H9 (cell line): ENCODE measurements at regions not wholly inside any gene's neighbourhood (a gene's known extent, or its start where the extent isn't known, plus 50 kb on each side); places are given as distances from the start of the nearest gene placed in this dataset.

Source experiments
- DNase-seq: peaks from one replicate; pipeline ENCODE4 v3.0.0-alpha.2; 2017
- H2AFZ ChIP-seq: one replicate; pipeline ENCODE4 v1.6.1; 2013; ENCODE audit warnings: mild to moderate bottlenecking, low read length, control low read depth, moderate library complexity
- H2AK5ac ChIP-seq: 2 replicates; pipeline ENCODE4 v1.6.1; 2013; ENCODE audit warnings: low read length, control low read depth, mixed read lengths; ENCODE audit not compliant: insufficient read length
- H2BK120ac ChIP-seq: one replicate; pipeline ENCODE4 v1.6.1; 2013; ENCODE audit warnings: low read depth, mild to moderate bottlenecking, low read length, control low read depth, inconsistent platforms; ENCODE audit not compliant: poor library complexity, severe bottlenecking
- H2BK12ac ChIP-seq: 2 replicates; pipeline ENCODE4 v1.6.1; 2013; ENCODE audit warnings: low read length, control low read depth, mixed read lengths, low read depth; ENCODE audit not compliant: insufficient read length
- H2BK15ac ChIP-seq: 2 replicates; pipeline ENCODE4 v1.6.1; 2013; ENCODE audit warnings: low read depth, low read length, control low read depth
- H2BK20ac ChIP-seq: one replicate; pipeline ENCODE4 v1.6.1; 2013; ENCODE audit warnings: low read depth, mild to moderate bottlenecking, low read length, control low read depth, inconsistent platforms; ENCODE audit not compliant: poor library complexity, severe bottlenecking
- H2BK5ac ChIP-seq: 2 replicates; pipeline ENCODE4 v1.6.1; 2013; ENCODE audit warnings: low read length, control low read depth, mixed read lengths; ENCODE audit not compliant: insufficient read length
- H3K14ac ChIP-seq: 2 replicates; pipeline ENCODE4 v1.6.1; 2013; ENCODE audit warnings: low read length, control low read depth; ENCODE audit not compliant: insufficient read depth
- H3K18ac ChIP-seq: 2 replicates; pipeline ENCODE4 v1.6.1; 2013; ENCODE audit warnings: low read depth, mild to moderate bottlenecking, mixed read lengths, low read length, control low read depth; ENCODE audit not compliant: insufficient read length
- H3K23ac ChIP-seq: 2 replicates; pipeline ENCODE4 v1.6.1; 2013; ENCODE audit warnings: low read length, control low read depth, mixed read lengths, low read depth; ENCODE audit not compliant: insufficient read length
- H3K23me2 ChIP-seq: 2 replicates; pipeline ENCODE4 v1.6.1; 2013; ENCODE audit warnings: low read depth, mild to moderate bottlenecking, mixed read lengths, low read length, control low read depth; ENCODE audit not compliant: insufficient read length, poor library complexity, severe bottlenecking
- H3K27ac ChIP-seq: 2 replicates; pipeline ENCODE4 v1.5.1; 2013; ENCODE audit warnings: low read length, control low read depth, mixed read lengths, low read depth; ENCODE audit not compliant: insufficient read length
- H3K27me3 ChIP-seq: 2 replicates; pipeline ENCODE4 v1.6.1; 2013; ENCODE audit warnings: low read length, control low read depth, inconsistent platforms; ENCODE audit not compliant: insufficient read depth
- H3K4ac ChIP-seq: 2 replicates; pipeline ENCODE4 v1.6.1; 2013; ENCODE audit warnings: low read depth, mild to moderate bottlenecking, control low read depth, inconsistent platforms, low read length, moderate library complexity
- H3K4me1 ChIP-seq: 2 replicates; pipeline ENCODE4 v1.6.1; 2013; ENCODE audit warnings: low read length, control low read depth, inconsistent platforms; ENCODE audit not compliant: insufficient read depth
- H3K4me2 ChIP-seq: 2 replicates; pipeline ENCODE4 v1.6.1; 2013; ENCODE audit warnings: low read length, control low read depth, mixed read lengths; ENCODE audit not compliant: insufficient read length, insufficient read depth
- H3K56ac ChIP-seq: 2 replicates; pipeline ENCODE4 v1.6.1; 2013; ENCODE audit warnings: low read depth, mild to moderate bottlenecking, mixed read lengths, low read length, control low read depth; ENCODE audit not compliant: insufficient read length
- H3K79me1 ChIP-seq: 2 replicates; pipeline ENCODE4 v1.6.1; 2013; ENCODE audit warnings: low read depth, mild to moderate bottlenecking, moderate library complexity, low read length, control low read depth, inconsistent platforms; ENCODE audit not compliant: insufficient read depth, poor library complexity, severe bottlenecking
- H3K79me2 ChIP-seq: 2 replicates; pipeline ENCODE4 v1.6.1; 2013; ENCODE audit warnings: low read length, control low read depth, inconsistent platforms; ENCODE audit not compliant: insufficient read depth
- H3K9ac ChIP-seq: 2 replicates; pipeline ENCODE4 v1.6.1; 2013; ENCODE audit warnings: low read length, control low read depth, mixed read lengths; ENCODE audit not compliant: insufficient read length; ENCODE audit errors: extremely low read depth
- H3K9me3 ChIP-seq: one replicate; pipeline ENCODE4 v1.6.1; 2013; ENCODE audit warnings: low read depth, low read length, inconsistent platforms; ENCODE audit not compliant: control insufficient read depth
- H3T11ph ChIP-seq: one replicate; pipeline ENCODE4 v1.6.1; 2013; ENCODE audit warnings: mild to moderate bottlenecking, low read length, control low read depth, inconsistent platforms
- H4K20me1 ChIP-seq: one replicate; pipeline ENCODE4 v1.6.1; 2013; ENCODE audit not compliant: control insufficient read depth, insufficient read length, insufficient read depth
- H4K5ac ChIP-seq: 2 replicates; pipeline ENCODE4 v1.6.1; 2013; ENCODE audit warnings: low read depth, mild to moderate bottlenecking, mixed read lengths, low read length, control low read depth; ENCODE audit not compliant: insufficient read length
- H4K8ac ChIP-seq: replicated peaks from 2 replicates; pipeline ENCODE4 v1.6.1; 2013; ENCODE audit warnings: low read length, control low read depth, mixed read lengths, low read depth; ENCODE audit not compliant: insufficient read length
- H4K91ac ChIP-seq: 2 replicates; pipeline ENCODE4 v1.6.1; 2013; ENCODE audit warnings: low read depth, mild to moderate bottlenecking, moderate library complexity, mixed read lengths, low read length, control low read depth; ENCODE audit not compliant: insufficient read length
- H3K27ac Mint-ChIP-seq, 3 experiments: 2 replicates in 2 of 3; 3 replicates in 1 of 3; pipeline ENCODE4 v1.8.0; 2020 to 2021; ENCODE audit warnings: mixed read lengths in 3 of 3, mild to moderate bottlenecking in 1 of 3, moderate library complexity in 1 of 3
- H3K27me3 Mint-ChIP-seq: 2 replicates; pipeline ENCODE4 v1.8.0; 2021; ENCODE audit warnings: low read depth, mild to moderate bottlenecking, moderate library complexity, mixed read lengths
- H3K36me3 Mint-ChIP-seq, 3 experiments: 2 replicates in 2 of 3; 3 replicates in 1 of 3; pipeline ENCODE4 v1.8.0; 2020 to 2021; ENCODE audit warnings: low read depth in 3 of 3, mixed read lengths in 3 of 3; ENCODE audit not compliant: insufficient read depth in 1 of 3
- H3K4me1 Mint-ChIP-seq, 2 experiments: 2 replicates each; pipeline ENCODE4 v1.8.0; 2020; ENCODE audit warnings: mixed read lengths in 2 of 2
- H3K4me3 Mint-ChIP-seq, 2 experiments: 2 replicates in 1 of 2; 3 replicates in 1 of 2; pipeline ENCODE4 v1.8.0; 2020 to 2021; ENCODE audit warnings: mild to moderate bottlenecking in 2 of 2, mixed read lengths in 2 of 2, moderate library complexity in 1 of 2
- H3K9me3 Mint-ChIP-seq, 2 experiments: 2 replicates in 1 of 2; 3 replicates in 1 of 2; pipeline ENCODE4 v1.8.0; 2020; ENCODE audit warnings: mild to moderate bottlenecking in 2 of 2, mixed read lengths in 2 of 2, moderate library complexity in 1 of 2
- CTCF ChIP-seq: fragments of 200-600 bp; sonication (generic); conservative IDR thresholded peaks from 3 replicates; pipeline ENCODE4 v1.8.0; 2021; ENCODE audit warnings: antibody characterized with exemption, mild to moderate bottlenecking
- WGBS: extraction: QIAGEN DNeasy Blood & Tissue Kit; methylation state at CpG from one replicate; pipeline ENCODE4 v1.1.7; 2013; ENCODE audit warnings: missing lambda C conversion rate, low lambda C conversion rate, mixed read lengths; ENCODE audit not compliant: insufficient read length; ENCODE audit errors: extremely low coverage; 5-methylcytosine and 5-hydroxymethylcytosine counted together

GRCh38 chr12:115837220-115837619 lies 440.3 kb downstream of the MED13L start:
- Histone ChIP-seq H3K23me2 (no peaks in the 10 kb centered on the region), H4K5ac (no peak overlapping the region), H2BK20ac (no peak overlapping the region), H4K91ac (no peak overlapping the region), H3K4me1 (no peaks in the 10 kb centered on the region), H3K14ac (no peak overlapping the region), H3K79me1 (no peaks in the 10 kb centered on the region), H3K23ac (no peak overlapping the region), H3K56ac (no peak overlapping the region), H3K18ac (no peak overlapping the region), H2BK5ac (no peak overlapping the region), H3K79me2 (no peaks in the 10 kb centered on the region), H4K8ac (no peak overlapping the region), H3K27me3 (no peaks in the 10 kb centered on the region), H2BK12ac (no peak overlapping the region), H3K4ac (no peak overlapping the region), H3K9me3 (no peaks in the 10 kb centered on the region), H3K9ac (no peak overlapping the region), H4K20me1 (no peaks in the 10 kb centered on the region), H3T11ph (no peak overlapping the region), H2AFZ (no peak overlapping the region), H2BK120ac (no peak overlapping the region), H2AK5ac (no peak overlapping the region), H3K4me2 (no peak overlapping the region), H3K27ac (no peak overlapping the region), H2BK15ac (no peak overlapping the region)
- TF ChIP-seq CTCF: no peak
- Mint-ChIP-seq H3K27me3 (no peaks in the 10 kb centered on the region; the same call in 1 of the 2 replicates), H3K4me1 (no peaks in the 10 kb centered on the region), H3K36me3 (no peaks in the 10 kb centered on the region; a peak in 2 of 7 replicates), H3K9me3 (no peaks in the 10 kb centered on the region), H3K27ac (no peak overlapping the region), H3K4me3 (no peak overlapping the region)
- no CpG with 5 or more reads among the region's 2 CpGs for WGBS
- no peak for DNase-seq
